ENCODE measurements at regions not wholly inside any gene's neighbourhood (a gene's known extent, or its start where the extent isn't known, plus 50 kb on each side); places are given as distances from the start of the nearest gene placed in this dataset.
"Not testable (repeated sequence)": the region's sequence is repeated elsewhere in the genome, so short reads cannot be mapped to it uniquely, and the experiment has no call there.

DNA sequence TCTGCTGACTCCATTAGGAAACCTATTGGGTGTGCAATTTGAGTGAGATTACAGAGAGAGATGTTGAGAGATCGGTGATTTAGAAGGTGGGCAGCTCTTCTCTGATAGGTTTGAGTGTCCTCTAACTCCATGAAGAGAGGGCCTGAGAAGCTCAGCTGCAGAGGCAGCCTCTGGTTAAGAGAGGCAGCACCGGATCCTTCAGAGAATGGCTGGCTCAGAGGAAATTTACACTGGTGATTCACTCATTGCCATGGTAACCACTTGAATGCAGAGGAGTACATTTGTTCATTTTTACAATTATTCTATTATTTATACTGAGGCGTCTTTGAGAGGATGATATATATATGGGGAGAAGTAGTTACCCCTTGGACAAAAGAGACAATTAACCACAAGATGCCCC is 171.7 kb downstream of the PDGFRA start:
- DNase-seq (ENCODE audit: missing footprints) (no peak), ATAC-seq (no peak)
- intact Hi-C loops (cut with DNase I), result no loop called here

DNA sequence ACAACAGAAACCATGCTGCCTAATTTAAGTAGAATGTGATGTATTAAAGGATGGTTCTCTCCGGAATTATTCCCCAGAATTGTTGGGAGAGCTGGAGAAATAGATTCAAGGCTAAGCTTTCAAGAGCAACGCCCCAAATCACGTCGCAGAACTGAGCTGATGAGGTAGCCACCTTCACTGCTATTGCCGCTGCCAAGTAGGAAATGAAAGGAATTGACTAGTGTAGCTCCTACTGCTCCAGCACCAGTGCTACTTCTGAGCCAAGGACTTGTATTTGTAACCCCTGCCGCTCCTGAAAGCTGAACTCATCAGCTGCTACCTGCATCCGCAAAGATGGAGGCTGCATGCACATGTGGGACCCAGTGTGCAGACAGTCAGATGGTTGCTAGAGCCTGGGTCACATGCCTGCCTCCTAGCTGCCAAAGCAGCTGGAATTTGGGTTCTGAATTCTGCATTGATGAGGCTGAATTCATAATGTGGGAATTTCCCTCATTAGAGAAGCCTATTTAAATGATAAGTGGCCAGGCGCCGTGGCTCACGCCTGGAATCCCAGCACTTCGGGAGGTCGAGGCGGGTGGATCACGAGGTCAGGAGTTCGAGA is 173.9 kb downstream of the PDGFRA start:
- intact Hi-C loops (cut with DNase I), result no loop called here
- no peak for DNase-seq (ENCODE audit: missing footprints)
- ATAC-seq, result no peak

DNA sequence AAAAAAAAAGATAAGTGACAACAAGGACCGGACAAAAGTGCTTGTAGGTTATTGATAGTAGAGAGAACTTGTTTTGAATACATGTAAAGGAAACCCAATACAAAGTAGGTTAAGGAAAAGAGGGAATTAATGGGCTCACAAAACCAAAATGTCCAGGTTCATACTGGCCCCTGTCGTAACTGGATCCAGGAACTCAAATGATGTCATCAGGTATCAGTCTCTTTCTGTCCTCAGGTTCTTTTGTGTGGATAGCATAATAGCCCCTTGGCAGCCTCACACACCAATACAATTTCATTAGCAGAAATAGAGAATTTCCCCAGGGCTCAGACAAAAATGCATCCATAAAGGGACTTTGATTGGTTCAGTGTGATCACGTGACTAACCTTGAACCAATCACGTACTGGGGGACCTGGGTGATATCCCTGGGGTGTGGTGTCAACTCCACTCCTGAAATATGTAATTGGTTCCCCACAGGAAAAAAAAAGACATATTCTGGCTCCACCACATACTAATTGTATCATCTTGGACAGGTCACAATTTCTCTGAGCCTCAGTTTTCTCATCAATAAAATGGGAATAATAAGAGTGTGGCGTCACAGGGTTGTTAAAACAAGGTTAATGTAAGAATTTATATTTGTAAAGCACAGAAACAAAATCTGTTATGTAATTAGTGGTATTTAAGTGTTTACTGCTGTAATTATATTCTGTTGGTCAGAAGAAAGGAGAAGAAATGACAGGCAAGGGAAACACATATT is 174.8 kb downstream of the PDGFRA start:
- DNase-seq (ENCODE audit: missing footprints) (no peak), ATAC-seq (no peak)
- intact Hi-C loops (cut with DNase I), result no loop called here

DNA sequence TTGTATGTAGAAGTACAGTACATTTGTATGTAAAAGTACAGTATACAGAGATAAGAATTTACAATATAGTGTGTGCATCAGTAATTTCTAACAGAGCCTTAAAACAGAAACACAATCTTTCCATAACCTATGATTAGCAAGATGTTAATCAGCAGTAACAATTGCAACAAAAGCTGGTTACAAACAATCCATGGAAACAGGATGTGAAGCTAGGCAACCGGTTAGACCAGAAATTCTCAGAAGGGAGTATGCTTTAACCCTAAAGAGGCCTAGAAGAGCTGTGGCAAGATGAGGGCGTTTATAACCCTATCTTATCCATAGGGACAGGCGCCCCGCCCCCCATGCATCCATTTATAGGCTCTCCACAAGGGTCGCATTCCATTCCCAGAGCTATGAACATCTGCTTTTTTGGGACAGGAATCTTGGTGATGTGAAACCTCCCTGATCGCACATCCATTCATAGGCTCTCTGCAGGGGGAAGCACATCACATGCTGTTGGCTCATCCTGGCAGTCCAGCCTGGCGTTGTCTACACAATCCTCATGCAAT is 180.3 kb downstream of the PDGFRA start:
- DNase-seq (ENCODE audit: missing footprints); ATAC-seq; intact Hi-C loops (cut with DNase I): not testable (repeated sequence)

DNA sequence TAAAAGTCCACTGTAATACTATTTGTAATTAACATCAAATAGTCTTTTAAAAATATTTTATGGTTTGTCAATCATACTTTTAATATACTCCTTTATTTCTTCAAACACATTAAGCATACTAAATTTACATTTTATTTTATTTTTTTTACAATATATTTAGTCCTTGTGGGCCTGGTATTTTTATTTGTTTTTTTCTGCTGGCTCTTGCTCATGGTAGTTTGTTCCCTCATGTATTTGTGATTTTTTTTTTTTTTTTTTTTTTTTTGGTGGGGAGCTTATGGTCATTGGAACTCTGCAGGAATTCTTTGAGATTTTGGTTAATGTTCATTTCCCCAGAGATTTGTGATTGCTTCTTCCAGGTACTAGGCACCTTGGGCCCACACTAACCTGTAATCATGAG is 185.5 kb downstream of the PDGFRA start:
- ATAC-seq (no peak), DNase-seq (ENCODE audit: missing footprints) (no peak)
- intact Hi-C loops (cut with DNase I), result no loop called here

DNA sequence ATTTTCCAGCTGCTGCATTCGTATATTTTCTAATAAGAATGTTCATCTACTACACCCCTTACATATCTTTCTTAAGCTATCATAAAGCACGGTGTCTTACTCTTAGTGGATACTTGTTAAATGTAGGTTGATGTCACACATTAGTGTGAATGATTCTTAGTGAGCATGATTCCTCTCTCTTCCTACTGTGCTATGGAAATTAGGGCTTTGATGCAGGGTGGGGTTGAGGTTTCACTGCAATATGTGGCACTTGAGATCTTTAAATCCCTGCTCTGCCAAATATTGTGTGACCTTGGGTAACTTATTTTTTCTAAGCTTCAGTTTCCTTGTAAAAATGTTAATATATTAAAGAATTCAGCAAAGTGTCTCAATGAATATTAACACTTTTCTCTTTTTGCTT is 188.4 kb downstream of the PDGFRA start:
- DNase-seq (ENCODE audit: missing footprints), result no peak
- no peak for ATAC-seq
- intact Hi-C loops (cut with DNase I), result no loop called here

DNA sequence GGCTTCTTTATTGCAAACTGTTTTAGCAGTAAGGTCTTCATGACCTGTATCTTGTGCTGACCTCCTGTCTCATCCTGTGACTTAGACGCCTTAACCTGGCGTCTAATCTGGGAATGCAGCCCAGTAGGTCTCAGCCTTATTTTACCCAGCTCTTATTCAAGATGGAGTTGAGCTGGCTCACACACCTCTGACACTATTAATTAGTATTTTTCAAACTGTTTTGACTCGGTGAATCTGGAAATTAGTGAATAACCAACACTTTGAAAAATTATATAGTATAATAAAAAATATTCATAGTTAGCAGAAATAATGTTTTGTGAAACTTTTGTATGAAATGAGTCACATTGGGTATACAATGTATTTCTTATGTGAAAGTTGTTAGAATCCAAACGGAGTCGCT is 189.4 kb downstream of the PDGFRA start:
- intact Hi-C loops (cut with DNase I), result no loop called here
- ATAC-seq (no peak), DNase-seq (ENCODE audit: missing footprints) (no peak)

DNA sequence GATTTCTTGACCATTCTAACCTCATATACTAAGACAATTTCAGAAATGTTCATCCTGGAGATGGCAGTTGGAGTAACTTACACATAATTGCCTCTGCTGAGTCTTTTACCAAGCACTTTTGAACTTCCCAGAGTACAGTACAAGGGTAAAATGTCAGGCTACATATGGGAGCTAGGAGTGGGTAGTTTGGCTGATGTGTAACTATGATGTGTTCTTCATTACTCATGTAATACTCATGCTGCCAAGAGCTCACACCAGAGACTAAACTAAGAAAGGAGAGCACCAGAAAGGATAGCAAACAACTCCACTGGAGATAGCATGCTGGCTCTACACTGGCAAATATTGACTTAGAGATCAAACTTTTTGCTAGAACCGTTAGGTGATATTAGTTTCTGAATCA is 194.0 kb downstream of the PDGFRA start:
- DNase-seq (ENCODE audit: missing footprints) (no peak), ATAC-seq (no peak)
- intact Hi-C loops (cut with DNase I), result no loop called here

DNA sequence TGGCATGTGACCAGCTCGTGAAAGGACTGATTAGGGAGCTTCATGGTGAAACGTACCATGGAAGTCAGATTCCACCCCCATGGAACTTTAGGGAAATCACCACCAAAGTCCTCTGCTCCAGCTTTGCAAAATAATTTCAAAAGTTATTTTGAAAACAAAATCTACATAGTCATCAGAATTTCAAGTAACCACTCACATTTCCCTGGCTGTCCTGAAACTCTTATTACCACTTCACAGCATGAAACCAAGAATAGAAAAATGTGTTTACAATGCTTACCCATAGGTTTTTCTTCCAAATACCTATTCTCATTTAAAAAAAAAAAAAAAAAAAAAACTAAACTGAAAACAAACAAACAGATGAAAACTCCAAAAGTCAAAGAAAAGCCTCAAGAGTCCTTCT is 198.7 kb downstream of the PDGFRA start:
- intact Hi-C loops (cut with DNase I), result no loop called here
- ATAC-seq, result no peak

DNA sequence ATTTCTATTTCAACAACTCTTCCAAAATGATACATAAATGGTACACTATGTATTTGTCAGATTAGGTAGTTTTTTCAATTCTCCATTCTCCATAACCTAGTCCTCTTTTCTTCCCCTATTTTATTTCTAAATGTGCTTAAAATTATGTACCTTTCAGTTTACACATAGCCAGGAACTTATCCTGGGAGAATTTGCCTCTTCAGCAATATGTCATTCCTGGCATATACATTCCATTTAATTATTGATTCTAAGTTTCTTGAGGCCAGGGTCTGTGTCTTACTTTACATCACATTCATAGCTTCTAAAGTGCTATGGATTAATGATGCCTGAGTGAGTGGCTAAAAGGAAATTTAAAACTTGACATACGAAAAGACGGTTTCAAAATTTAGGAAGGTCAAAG is 199.8 kb downstream of the PDGFRA start:
- intact Hi-C loops (cut with DNase I), result no loop called here

More for the DNA sequence above, 198.7 kb downstream of the PDGFRA start:
- no peak for DNase-seq (ENCODE audit: missing footprints)

DNA sequence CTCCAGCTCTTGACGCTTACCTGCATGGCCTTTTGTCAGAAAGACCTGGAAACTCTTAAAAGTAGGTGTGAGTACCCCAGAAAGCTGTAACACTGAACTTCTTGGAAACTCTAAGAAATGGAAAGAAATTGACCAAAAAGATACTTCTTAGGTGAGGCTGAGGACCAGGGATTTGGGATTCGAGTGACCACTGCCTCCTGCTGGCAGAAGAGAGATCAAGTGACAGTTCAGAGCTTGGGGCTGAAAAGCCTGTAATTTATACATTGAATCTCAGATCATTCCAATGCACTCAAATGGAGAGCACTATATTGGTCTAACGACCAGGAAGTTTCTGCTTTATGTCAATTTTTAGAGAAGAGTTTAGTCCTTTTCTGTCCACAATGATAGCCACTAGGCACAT is 204.6 kb downstream of the PDGFRA start:
- ATAC-seq (no peak), DNase-seq (ENCODE audit: missing footprints) (no peak)
- intact Hi-C loops (cut with DNase I), result loop anchor here (5.0 kb wide), 1 partner anchor 51 kb away; no protein-coding TSS in a partner anchor

More for the DNA sequence above, 199.8 kb downstream of the PDGFRA start:
- no peak for DNase-seq (ENCODE audit: missing footprints)
- no peak for ATAC-seq

DNA sequence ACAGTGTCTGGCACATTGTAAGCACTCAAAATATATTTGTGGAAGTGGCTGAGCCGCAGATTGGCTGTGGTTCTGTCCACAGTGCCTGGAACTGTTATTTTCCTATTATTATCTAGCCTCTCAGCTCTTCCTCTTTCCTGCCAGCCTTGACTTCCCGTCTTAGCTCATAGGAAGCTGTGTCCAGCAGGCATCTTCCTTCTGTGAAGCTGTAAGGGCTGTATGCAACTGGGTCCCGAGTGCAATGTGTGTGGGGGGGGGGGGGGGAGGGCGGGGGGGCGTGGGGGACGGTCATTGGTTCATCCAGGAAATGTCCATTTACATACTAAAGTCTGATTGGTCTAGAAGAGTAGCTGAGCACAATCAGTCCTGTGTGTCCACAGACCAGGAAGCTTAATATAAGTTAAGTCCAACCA is 210.7 kb downstream of the PDGFRA start:
- intact Hi-C loops (cut with DNase I), result loop anchor here (2.0 kb wide), 1 partner anchor 117 kb away; no protein-coding TSS in a partner anchor
- peak; percentile 94 for ATAC-seq
- no peak for DNase-seq (ENCODE audit: missing footprints)

DNA sequence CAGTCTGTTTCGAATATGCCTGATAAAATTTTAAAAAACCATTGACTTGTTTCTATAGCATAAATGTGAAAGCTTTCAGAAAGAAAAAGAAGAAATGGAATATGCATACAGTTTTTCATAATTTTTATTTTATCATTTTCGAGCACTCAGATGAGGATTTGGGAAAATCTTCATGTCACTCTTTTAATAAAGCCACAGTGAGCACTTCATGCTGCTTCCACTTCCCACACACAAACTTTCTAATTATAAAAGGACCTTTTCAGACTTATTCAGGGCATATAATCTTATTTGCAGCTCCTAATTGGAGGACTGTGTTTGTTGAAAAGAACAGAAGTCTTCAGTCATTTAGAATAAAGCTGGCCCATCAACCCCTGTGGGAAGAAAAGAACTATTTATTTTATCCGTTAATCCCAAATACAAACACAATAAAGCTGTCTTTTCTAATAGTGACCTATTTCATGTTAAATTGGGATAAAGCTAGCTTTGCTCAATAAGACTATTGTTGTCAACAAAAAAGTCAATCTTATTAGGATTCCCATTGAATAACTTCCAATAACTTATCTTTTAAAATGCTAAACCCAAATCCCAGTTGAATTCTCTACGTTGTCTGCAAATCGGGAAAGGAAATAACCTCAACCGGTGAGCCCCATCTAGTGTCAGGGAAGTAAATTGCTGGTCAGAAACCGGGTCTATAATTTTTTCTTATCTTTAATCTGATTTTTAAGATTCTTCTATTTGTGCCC is 211.5 kb downstream of the PDGFRA start:
- DNase-seq (ENCODE audit: missing footprints) (no peak), ATAC-seq (peak; percentile 58)
- intact Hi-C loops (cut with DNase I), result loop anchor here (2.0 kb wide), 1 partner anchor 118 kb away; no protein-coding TSS in a partner anchor

DNA sequence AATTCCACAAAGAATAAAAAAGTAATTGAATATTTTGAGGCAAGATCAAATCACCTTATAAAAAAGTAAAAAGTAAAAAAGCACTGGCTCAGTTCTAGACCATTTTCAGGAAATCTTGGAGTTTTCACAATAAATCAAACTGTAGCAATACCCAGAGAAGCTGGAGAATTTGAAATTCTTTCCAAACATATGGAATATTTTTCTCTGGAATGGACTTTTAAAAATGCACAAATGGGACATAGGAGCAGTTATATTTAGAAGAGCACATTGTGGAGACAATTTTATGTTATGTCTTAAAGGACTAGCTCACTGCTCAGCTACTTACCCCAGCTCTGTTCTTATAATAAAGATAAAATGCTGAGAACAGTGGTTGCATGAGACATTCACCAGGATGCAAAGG is 211.9 kb upstream of the KIT start:
- ATAC-seq (no peak), DNase-seq (ENCODE audit: missing footprints) (no peak)
- intact Hi-C loops (cut with DNase I), result no loop called here

DNA sequence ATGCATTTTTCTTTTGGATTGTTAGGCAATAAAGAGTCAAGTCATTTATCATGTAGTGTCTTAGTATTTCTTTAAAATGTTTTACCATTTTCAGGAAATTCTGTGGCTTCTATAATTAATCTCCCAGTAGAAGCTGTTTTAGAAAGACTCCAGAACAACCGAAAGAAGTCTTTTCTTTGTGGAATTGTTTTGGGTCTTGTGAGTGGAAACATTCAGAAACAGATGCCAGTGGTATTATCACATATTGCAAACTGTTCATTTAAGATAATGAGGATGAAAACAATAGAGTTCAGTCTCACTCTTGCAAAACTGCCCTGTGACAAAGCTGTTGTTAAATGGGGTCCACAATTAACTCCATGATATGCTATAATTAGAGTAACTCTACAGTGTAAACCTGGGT is 211.2 kb upstream of the KIT start:
- intact Hi-C loops (cut with DNase I), result no loop called here
- no peak for DNase-seq (ENCODE audit: missing footprints)
- no peak for ATAC-seq

DNA sequence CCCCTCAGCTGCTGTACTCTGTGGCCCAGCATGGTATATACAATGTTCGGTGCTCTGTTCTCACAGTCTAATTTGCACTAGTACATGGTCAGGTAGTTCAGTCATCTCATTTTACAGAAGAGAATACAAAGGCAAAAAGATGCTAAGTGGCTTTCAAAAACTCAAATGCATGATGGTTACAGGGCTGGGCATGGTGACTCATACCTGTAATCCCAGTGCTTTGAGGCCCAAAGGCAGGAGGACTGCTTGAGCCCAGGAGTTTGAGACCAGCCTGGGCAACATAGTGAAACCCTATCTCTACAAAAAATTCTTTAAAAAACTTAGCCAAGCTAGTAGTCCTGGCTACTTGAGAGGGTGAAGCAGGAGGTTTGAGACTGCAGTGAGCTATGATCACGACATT is 210.5 kb upstream of the KIT start:
- ATAC-seq (no peak), DNase-seq (ENCODE audit: missing footprints) (no peak)
- intact Hi-C loops (cut with DNase I), result no loop called here

DNA sequence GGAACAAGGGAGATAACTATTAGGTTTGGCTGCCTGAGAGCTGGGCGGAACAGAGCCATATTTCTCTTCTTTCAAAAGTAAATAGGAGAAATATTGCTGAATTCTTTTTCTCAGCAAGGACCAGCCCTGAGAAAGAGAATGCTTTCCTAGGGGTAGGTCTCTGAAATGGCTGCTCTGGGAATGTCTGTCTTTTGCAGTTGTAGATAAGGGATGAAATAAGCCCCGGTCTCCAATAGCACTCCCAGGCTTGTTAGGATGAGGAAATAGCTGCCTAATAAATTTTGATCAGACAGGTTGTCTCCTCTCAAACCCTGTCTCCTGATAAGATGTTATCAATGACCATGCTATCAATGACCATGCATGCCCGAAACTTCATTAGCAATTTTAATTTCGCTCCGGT is 207.8 kb upstream of the KIT start:
- DNase-seq (ENCODE audit: missing footprints) (no peak), ATAC-seq (no peak)
- intact Hi-C loops (cut with DNase I), result no loop called here

DNA sequence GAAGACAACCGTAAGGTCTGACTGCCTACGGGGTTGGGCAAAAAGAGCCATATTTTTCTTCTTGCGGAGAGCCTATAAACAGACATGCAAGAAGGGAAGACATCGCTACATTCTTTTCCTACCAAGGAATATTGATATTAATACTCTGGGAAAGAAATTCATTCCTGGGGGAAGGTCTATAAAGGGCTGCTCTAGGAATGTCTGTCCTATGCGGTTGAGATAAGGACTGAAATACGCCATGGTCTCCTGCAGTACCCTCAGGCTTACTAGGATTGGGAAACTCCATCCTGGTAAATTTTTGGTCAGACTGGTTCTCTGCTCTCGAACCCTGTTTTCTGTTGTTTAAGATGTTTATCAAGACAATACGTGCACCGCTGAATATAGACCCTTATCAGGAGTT is 190.8 kb upstream of the KIT start:
- DNase-seq (ENCODE audit: missing footprints); intact Hi-C loops (cut with DNase I); ATAC-seq: not testable (repeated sequence)

DNA sequence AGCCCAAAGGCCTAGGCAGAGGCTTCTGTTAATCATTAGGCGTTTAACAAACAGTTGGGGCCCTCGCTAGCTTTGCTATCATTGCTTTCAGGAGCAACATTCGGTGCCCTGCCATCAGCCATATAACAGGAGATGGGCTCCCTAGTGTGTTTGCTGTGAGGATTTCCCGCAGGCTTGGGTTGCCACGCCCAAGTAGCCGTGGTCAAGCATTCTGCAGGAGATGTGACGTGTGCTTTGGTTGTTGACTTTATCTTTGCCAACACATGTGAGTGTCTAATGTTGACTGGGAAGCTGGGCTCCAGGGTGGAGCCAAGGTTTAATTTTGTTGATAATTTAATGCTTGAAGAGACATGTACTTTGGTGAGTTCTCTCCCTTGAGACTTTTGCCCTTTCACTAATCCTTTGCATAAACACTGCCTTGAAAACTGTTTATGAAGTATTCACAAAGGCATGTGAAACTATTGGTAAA is 184.6 kb upstream of the KIT start:
- DNase-seq (ENCODE audit: missing footprints) (no peak), ATAC-seq (no peak)
- intact Hi-C loops (cut with DNase I), result no loop called here
